ENCODE measurements at regions not wholly inside any gene's neighbourhood (a gene's known extent, or its start where the extent isn't known, plus 50 kb on each side); places are given as distances from the start of the nearest gene placed in this dataset.
A peak's percentile ranks its signal among the peaks of the same experiment; 100 is the strongest.

DNA sequence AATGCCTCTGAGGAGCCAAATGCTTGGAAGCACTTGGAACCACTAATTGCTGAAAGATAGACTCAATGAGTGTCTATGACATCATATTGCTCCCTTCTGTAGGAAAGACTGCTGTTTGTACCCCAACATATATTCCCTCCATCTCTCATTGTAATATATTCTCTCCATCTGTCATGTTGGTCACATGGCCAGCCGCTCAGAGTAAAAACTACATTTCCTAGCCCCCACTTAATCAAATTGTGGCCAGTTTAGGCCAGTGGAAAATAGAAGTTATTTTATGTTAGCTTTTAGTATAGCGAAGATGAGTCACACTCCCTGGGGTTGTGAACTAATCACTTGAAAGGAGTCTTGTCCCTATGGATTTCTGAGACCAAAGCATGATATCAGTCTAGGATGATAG, 160.2 kb downstream of the HNMT start:
- Histone ChIP-seq H3K4me3 (ENCODE audit: low read depth, low read length) (no peak overlapping the region), H3K9me3 (ENCODE audit: control insufficient read depth, insufficient read depth, low read length) (no peaks in the 10 kb centered on the region), H3K9ac (ENCODE audit: low read depth, low read length) (no peak overlapping the region), H3K27ac (ENCODE audit: low read depth, low read length) (peak overlapping the region; percentile 64), H3K27me3 (ENCODE audit: control insufficient read depth, insufficient read depth, low read length) (no peaks in the 10 kb centered on the region), H3K4me1 (ENCODE audit: control insufficient read depth, insufficient read depth, low read length) (peaks cover 27% of the 10 kb centered on the region), H3K36me3 (ENCODE audit: control insufficient read depth, insufficient read depth, low read length) (no peaks in the 10 kb centered on the region)

DNA sequence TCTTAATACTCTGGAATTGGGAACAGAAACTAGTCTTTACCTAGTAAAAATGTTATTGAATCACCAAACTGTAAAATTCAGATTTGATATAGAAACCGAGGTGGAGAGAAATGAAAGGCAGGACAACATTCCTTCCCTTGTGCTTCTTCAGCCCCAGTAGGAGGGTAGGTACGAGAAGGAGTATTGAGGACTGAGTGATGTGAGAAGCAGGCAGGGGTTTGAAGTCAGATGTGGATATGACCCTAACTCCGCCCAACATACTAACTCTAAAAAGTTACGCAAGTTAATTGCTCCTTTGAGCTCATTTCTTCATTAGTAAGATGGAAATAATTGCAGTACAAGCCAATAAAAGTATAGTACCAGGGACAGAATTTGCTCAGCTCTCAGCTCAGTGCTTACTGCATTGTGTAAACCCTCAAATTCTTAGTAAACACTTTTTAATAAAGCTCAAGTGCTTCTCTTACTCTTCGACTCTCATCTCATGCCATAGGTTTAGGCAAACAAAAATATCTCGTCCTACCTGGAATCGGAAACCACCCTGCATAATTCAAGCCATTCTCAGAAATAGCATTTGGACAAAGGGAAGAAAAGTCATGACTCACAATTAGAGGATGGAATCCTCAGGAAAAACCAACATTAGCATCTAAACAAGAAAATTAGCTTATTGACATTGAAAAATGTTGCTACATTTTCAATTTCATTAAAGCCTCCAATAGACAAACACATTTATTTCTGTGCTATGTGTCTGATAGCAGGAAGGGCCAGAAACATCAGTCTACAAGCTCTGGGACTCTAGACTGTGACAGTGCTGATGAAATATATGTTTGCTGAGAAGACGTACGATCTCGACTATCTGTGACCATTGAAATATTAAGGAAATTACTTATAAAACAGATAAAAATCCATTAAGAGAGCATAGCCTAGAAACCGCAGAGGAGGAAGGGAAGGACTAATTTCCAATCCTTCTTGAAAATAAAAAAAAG, 161.3 kb downstream of the HNMT start:
- Histone ChIP-seq H3K36me3 (ENCODE audit: control insufficient read depth, insufficient read depth, low read length) (no peaks in the 10 kb centered on the region), H3K9me3 (ENCODE audit: control insufficient read depth, insufficient read depth, low read length) (no peaks in the 10 kb centered on the region), H3K27me3 (ENCODE audit: control insufficient read depth, insufficient read depth, low read length) (no peaks in the 10 kb centered on the region), H3K27ac (ENCODE audit: low read depth, low read length) (peak overlapping the region; percentile 16), H3K4me3 (ENCODE audit: low read depth, low read length) (no peak overlapping the region), H3K4me1 (ENCODE audit: control insufficient read depth, insufficient read depth, low read length) (peaks cover 27% of the 10 kb centered on the region), H3K9ac (ENCODE audit: low read depth, low read length) (no peak overlapping the region)

DNA sequence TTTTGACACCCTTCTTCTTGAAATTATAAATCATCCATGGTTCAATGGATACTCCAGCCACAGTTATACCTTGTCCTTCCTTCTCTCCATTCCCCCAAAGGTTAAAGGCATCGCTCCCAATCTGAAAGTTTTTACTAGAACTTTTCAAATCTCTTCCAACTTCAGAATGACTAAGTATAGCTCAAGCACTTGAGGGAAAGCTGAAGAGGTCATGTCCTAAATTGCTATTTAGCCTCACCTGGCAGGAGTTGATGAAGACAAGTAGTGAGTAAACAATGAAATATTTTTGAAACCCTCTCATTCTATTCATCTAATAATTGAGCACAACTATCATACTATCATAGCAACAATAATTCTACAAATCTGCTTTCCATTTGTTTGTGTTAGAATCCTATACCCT, 167.8 kb downstream of the HNMT start:
- Histone ChIP-seq H3K27ac (ENCODE audit: low read depth, low read length) (no peak overlapping the region), H3K4me1 (ENCODE audit: control insufficient read depth, insufficient read depth, low read length) (peaks cover 31% of the 10 kb centered on the region), H3K27me3 (ENCODE audit: control insufficient read depth, insufficient read depth, low read length) (no peaks in the 10 kb centered on the region), H3K4me3 (ENCODE audit: low read depth, low read length) (no peak overlapping the region), H3K9ac (ENCODE audit: low read depth, low read length) (no peak overlapping the region), H3K9me3 (ENCODE audit: control insufficient read depth, insufficient read depth, low read length) (no peaks in the 10 kb centered on the region), H3K36me3 (ENCODE audit: control insufficient read depth, insufficient read depth, low read length) (no peaks in the 10 kb centered on the region)

DNA sequence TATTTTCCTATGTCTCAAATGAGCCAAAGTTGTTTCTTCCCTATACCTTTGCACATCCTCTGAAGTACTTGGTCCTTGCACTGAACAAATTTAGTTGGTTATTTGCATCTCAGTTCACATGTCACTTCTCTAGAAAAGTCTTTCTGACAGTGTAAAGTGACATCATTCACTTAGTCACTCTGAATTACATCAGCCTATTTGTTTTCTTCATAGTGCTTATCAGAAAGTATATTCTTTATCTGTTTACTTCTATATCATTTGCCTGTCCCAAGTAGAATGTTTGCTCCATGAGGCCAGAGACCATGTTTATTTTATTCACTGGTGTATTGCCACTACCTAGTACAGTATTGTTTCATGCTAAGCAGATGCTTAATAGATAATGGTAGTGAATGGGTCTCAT, 173.7 kb downstream of the HNMT start:
- Histone ChIP-seq H3K27me3 (ENCODE audit: control insufficient read depth, insufficient read depth, low read length) (no peaks in the 10 kb centered on the region), H3K36me3 (ENCODE audit: control insufficient read depth, insufficient read depth, low read length) (no peaks in the 10 kb centered on the region), H3K27ac (ENCODE audit: low read depth, low read length) (no peak overlapping the region), H3K9ac (ENCODE audit: low read depth, low read length) (no peak overlapping the region), H3K9me3 (ENCODE audit: control insufficient read depth, insufficient read depth, low read length) (no peaks in the 10 kb centered on the region), H3K4me1 (ENCODE audit: control insufficient read depth, insufficient read depth, low read length) (peaks cover 31% of the 10 kb centered on the region), H3K4me3 (ENCODE audit: low read depth, low read length) (no peak overlapping the region)

DNA sequence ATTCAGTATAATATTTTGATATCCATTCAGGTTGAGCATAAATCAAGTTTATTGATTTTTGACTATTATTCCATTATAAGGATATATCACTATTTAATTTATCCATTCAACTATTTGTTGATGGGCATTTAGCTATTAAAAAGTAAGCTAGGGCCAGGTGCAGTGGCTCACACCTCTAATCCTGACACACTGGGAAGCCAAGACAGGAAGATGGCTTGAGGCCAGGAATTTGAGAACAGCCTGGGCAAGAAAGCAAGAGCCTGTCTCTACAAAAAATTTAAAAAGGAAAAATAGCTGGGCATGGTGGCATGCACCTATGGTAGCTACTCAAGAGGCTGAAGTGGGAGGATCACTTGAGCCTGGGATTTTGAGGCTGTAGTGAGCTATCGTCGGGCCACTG, 183.5 kb downstream of the HNMT start:
- no peak overlapping the region for H3K4me3 ChIP-seq (ENCODE audit: low read depth, low read length)
- H3K4me1 ChIP-seq (ENCODE audit: control insufficient read depth, insufficient read depth, low read length) = no peaks in the 10 kb centered on the region

DNA sequence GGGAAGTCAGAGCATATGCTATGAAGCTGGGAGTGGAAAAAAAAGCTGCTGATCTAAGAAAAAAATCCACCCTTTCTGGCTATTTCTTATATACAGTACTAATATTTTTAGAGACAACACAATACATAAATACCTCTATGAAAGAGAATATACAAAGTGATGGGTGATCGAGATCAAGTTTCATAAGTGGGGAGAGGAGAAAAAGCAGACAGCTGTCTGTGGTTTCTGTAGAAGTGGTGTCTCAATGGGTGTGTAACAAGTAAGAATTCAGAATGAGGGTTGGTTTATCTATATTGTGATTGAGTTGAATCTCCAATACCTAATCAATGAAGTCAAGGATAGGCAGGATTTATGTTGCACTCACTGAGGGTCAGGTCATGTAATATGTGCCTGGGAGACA, 191.0 kb downstream of the HNMT start:
- Histone ChIP-seq H3K4me3 (ENCODE audit: low read depth, low read length) (no peak overlapping the region), H3K9me3 (ENCODE audit: control insufficient read depth, insufficient read depth, low read length) (no peaks in the 10 kb centered on the region), H3K4me1 (ENCODE audit: control insufficient read depth, insufficient read depth, low read length) (no peaks in the 10 kb centered on the region), H3K27ac (ENCODE audit: low read depth, low read length) (no peak overlapping the region), H3K9ac (ENCODE audit: low read depth, low read length) (no peak overlapping the region), H3K27me3 (ENCODE audit: control insufficient read depth, insufficient read depth, low read length) (no peaks in the 10 kb centered on the region), H3K36me3 (ENCODE audit: control insufficient read depth, insufficient read depth, low read length) (no peaks in the 10 kb centered on the region)

More for the DNA sequence above, 183.5 kb downstream of the HNMT start:
- H3K9me3 ChIP-seq (ENCODE audit: control insufficient read depth, insufficient read depth, low read length) = no peaks in the 10 kb centered on the region
- no peaks in the 10 kb centered on the region for H3K36me3 ChIP-seq (ENCODE audit: control insufficient read depth, insufficient read depth, low read length)
- no peaks in the 10 kb centered on the region for H3K27me3 ChIP-seq (ENCODE audit: control insufficient read depth, insufficient read depth, low read length)
- H3K27ac ChIP-seq (ENCODE audit: low read depth, low read length) = no peak overlapping the region
- no peak overlapping the region for H3K9ac ChIP-seq (ENCODE audit: low read depth, low read length)

DNA sequence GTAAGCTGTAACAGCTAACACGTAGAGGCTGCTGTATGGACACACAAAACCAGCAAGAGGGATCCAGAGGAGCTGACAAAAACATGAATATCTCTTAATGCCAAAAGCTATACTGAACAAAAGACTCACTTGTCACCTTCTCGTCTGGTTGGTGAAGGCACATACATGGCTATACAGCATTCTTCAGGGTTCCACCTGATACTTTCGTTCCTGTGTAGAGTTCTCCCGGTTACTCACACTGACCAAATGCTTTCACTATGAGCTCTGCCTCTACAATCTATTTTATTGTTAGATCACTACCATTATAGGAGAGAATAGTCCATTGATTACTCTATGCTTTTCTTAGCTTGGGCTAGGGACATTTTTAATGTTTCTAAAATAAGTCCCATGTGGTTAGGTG, 193.1 kb downstream of the HNMT start:
- no peaks in the 10 kb centered on the region for H3K27me3 ChIP-seq (ENCODE audit: control insufficient read depth, insufficient read depth, low read length)
- no peak overlapping the region for H3K9ac ChIP-seq (ENCODE audit: low read depth, low read length)
- H3K4me1 ChIP-seq (ENCODE audit: control insufficient read depth, insufficient read depth, low read length) = no peaks in the 10 kb centered on the region
- H3K9me3 ChIP-seq (ENCODE audit: control insufficient read depth, insufficient read depth, low read length) = no peaks in the 10 kb centered on the region
- H3K27ac ChIP-seq (ENCODE audit: low read depth, low read length) = no peak overlapping the region
- H3K4me3 ChIP-seq (ENCODE audit: low read depth, low read length) = no peak overlapping the region
- H3K36me3 ChIP-seq (ENCODE audit: control insufficient read depth, insufficient read depth, low read length) = no peaks in the 10 kb centered on the region

DNA sequence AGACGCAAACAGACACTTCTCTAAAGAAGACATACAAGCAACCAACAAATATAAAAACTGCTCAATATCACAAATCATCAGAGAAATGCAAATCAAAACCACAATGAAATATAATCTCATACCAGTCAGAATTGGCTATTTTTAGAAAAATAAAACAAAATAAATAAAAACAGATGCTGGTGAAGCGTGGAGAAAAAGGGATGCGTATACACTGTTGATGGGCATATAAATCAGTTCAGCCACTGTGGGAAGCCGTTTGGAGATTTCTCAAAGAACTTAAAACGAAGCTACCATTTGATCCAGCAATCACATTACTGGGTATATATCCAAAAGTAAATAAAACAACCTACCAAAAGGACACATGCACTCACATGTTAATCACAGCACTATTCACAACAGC, 206.2 kb downstream of the HNMT start:
- H3K27ac ChIP-seq (ENCODE audit: low read depth, low read length) = no peak overlapping the region

DNA sequence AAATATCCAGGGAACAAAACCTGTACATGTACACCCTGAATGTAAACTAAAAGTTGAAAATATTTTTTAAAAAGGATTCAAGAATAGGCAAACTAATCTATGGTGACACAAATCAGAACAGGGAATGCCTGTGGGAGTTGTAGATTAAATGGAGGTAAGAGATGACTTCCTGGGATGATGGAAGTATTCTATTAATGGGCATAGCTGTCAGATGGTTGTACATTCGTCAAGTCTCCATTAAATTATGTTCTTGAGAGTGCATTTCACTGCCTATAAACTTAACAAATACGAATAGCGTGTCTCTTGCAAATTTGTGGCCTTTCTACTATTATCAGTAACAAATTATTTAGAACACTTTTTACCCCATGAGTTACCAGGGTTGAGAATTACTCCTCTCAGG, 207.0 kb downstream of the HNMT start:
- Histone ChIP-seq H3K4me3 (ENCODE audit: low read depth, low read length) (no peak overlapping the region), H3K36me3 (ENCODE audit: control insufficient read depth, insufficient read depth, low read length) (no peaks in the 10 kb centered on the region), H3K27me3 (ENCODE audit: control insufficient read depth, insufficient read depth, low read length) (no peaks in the 10 kb centered on the region), H3K9me3 (ENCODE audit: control insufficient read depth, insufficient read depth, low read length) (no peaks in the 10 kb centered on the region; the same call in 1 of the 2 replicates), H3K27ac (ENCODE audit: low read depth, low read length) (no peak overlapping the region), H3K9ac (ENCODE audit: low read depth, low read length) (no peak overlapping the region), H3K4me1 (ENCODE audit: control insufficient read depth, insufficient read depth, low read length) (no peaks in the 10 kb centered on the region)

More for the DNA sequence above, 206.2 kb downstream of the HNMT start:
- H3K27me3 ChIP-seq (ENCODE audit: control insufficient read depth, insufficient read depth, low read length) = no peaks in the 10 kb centered on the region
- H3K36me3 ChIP-seq (ENCODE audit: control insufficient read depth, insufficient read depth, low read length) = no peaks in the 10 kb centered on the region
- no peaks in the 10 kb centered on the region; the same call in 1 of the 2 replicates for H3K9me3 ChIP-seq (ENCODE audit: control insufficient read depth, insufficient read depth, low read length)
- no peak overlapping the region for H3K9ac ChIP-seq (ENCODE audit: low read depth, low read length)
- no peak overlapping the region for H3K4me3 ChIP-seq (ENCODE audit: low read depth, low read length)
- no peaks in the 10 kb centered on the region for H3K4me1 ChIP-seq (ENCODE audit: control insufficient read depth, insufficient read depth, low read length)

DNA sequence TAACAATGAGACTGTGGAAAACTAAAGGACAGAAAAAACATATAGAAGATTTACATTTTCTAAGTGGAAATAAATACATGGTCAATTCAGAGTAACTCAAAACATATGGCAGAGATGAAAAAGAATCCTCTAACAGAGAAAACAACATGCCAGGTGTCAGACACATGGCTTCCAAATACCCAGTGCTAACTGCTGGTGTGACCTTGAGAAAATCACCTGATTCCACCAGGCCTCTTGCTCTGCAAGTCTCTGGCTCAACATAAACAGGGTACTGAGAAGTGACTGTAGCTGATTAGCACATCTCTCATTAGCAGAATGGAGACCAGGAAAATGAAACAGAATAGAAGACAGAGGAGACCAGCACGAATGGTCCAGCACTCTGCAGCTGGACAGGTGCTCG, 210.8 kb downstream of the HNMT start:
- H3K9me3 ChIP-seq (ENCODE audit: control insufficient read depth, insufficient read depth, low read length) = no peaks in the 10 kb centered on the region
- H3K27me3 ChIP-seq (ENCODE audit: control insufficient read depth, insufficient read depth, low read length) = no peaks in the 10 kb centered on the region
- H3K4me1 ChIP-seq (ENCODE audit: control insufficient read depth, insufficient read depth, low read length) = no peaks in the 10 kb centered on the region
- no peak overlapping the region for H3K27ac ChIP-seq (ENCODE audit: low read depth, low read length)
- H3K9ac ChIP-seq (ENCODE audit: low read depth, low read length) = no peak overlapping the region
- no peak overlapping the region for H3K4me3 ChIP-seq (ENCODE audit: low read depth, low read length)
- no peaks in the 10 kb centered on the region for H3K36me3 ChIP-seq (ENCODE audit: control insufficient read depth, insufficient read depth, low read length)

DNA sequence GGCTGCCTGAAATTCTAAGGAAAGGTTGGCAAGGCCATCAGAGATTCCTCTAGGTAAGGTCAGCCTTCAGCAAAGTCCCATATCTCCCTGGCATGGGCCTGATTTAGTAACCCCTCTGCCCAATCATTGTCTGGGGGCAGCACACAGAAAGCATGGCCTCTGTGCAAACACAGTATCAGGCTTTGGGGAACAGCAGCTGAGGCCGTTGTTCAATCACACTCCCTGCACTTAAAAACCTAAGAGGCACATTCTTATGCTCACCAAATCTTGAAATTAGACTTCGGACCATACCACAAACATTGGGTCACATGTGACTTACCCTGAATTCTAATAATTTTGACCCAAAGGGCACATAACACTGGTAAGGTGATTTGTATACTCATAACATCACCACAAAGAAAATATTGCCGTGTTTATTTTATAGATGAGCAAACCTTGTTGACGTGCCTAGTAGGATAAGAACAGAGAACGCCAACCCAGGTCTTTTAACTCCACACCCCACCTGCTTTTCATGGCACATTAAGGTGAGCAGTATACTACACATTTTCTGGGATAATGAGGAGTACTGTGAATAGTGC, 212.7 kb downstream of the HNMT start:
- H3K9ac ChIP-seq (ENCODE audit: low read depth, low read length) = no peak overlapping the region
- H3K27me3 ChIP-seq (ENCODE audit: control insufficient read depth, insufficient read depth, low read length) = no peaks in the 10 kb centered on the region
- no peaks in the 10 kb centered on the region for H3K36me3 ChIP-seq (ENCODE audit: control insufficient read depth, insufficient read depth, low read length)
- no peaks in the 10 kb centered on the region for H3K9me3 ChIP-seq (ENCODE audit: control insufficient read depth, insufficient read depth, low read length)
- no peak overlapping the region for H3K27ac ChIP-seq (ENCODE audit: low read depth, low read length)
- H3K4me3 ChIP-seq (ENCODE audit: low read depth, low read length) = no peak overlapping the region
- peaks cover 7% of the 10 kb centered on the region for H3K4me1 ChIP-seq (ENCODE audit: control insufficient read depth, insufficient read depth, low read length)

Measured in HUES48 (cell line).